Cardiac fibroblast (primary cell): ENCODE measurements at regions not wholly inside any gene's neighbourhood (a gene's known extent, or its start where the extent isn't known, plus 50 kb on each side); places are given as distances from the start of the nearest gene placed in this dataset.
"Not testable (repeated sequence)": the region's sequence is repeated elsewhere in the genome, so short reads cannot be mapped to it uniquely, and the experiment has no call there.

ENCODE experiments used
- DNase-seq, 2 donors: peaks; one replicate each; pipeline versions ENCODE4 v3.0.0 to v3.0.0-alpha.2; 2010; ENCODE audit warnings: low read depth in 2 of 2
- H3K4me3 ChIP-seq, 2 donors: replicated peaks in 1 of 2; 1 replicate in 1 of 2; 2 replicates in 1 of 2; pipeline ENCODE4 v1.5.1; 2011; ENCODE audit warnings: low read depth in 2 of 2, low read length in 2 of 2, mild to moderate bottlenecking in 2 of 2, moderate library complexity in 1 of 2

DNA sequence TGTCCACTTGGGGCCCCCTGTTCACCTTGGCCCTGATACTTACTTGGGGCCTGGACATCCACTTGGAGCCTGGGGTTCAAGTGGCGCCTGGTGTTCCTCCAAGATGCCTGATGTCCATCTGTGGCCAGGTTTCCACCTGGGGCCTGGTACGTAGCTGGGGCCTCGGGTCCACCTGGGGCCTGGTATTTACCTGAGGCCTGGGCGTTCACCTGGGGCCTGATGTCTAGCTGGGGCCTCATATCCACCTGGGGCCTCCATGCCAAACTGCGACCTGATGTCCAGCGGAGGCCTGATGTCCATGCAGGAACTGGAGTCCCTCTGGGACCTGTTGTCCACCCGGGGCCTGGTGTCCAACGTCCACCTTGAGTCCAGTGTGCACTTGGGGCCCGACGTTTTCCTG, 76.3 kb upstream of the THOC3 start:
- H3K4me3 ChIP-seq, DNase-seq: not testable (repeated sequence)

DNA sequence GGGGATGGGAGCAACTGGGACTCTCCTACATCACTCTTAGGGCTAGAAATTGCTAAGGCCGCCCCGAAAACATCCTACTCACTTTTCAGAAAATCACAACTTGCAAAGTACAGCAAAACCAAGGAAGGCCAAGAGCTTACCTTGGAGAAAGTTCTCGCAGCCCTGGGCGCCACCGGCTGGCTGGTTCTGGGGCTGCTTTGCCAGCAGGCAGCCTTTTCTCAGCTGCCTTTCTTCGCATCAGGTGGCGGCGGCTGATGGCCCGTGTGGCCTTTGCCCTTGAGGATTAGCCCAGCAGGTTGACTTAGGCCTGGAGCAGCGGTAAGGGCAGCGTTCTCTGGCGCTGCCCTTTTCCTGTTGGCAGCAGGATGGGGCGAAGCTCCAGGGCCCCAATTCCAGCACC, 77.3 kb upstream of the THOC3 start:
- H3K4me3 ChIP-seq, DNase-seq: not testable (repeated sequence)

DNA sequence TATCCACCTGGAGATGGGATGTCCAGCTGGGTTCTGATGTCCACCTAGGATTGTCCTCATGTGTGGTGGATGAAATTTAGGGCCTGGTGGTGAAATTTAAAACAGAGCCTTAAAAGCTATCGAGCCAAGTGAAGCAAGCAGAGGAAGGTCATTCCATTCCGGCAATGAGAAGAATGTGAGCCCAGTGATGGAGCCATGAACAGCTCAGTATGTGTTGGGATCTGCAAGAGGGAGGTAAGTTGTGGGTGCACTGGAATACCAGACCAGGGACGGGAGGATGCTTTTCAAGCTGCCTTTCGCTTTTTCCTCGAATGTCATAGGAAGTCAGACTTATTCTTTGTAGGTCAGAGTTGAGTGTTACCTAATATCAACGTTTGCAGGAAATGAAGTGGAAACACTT, 80.6 kb upstream of the THOC3 start:
- H3K4me3 ChIP-seq, DNase-seq: not testable (repeated sequence)

DNA sequence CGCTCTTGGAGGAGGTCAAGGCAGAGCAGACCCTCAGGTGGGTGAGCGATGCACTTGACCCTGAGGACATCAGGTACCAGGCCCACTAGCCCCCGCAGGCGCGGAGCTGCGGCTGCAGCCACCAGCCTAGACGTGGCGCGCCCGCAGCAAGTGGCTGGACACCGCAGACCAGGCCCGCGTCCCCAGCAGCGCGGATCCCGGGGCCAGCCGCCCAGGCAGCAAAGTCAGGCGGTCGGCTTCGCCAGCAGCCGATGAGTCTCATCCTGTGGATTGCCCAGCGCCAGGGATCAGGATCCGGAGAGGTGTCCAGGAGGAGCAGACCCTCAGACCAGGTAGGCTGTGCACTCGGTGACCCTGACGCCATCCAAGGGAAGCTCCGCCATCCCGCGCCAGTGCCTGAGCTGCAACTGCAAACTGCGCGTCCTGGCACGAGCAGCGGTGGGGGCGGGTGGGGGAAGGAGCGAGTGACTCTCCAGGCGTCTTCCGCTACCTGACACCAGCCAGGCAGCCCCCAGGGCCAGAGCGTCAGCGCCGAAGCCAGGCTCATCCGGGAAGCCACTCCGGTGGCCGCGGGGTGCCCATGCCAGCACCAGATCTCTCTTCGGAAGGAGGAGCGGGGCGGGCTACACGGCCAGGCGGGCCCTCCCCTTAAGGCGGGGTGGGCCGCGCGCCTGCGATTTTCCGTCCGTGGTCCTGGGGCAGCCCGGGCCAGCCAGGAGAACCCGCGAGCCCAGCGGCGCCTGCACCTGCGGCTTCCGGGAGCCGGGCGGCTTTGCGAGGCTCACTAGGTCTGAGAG, 92.6 kb upstream of the THOC3 start:
- H3K4me3 ChIP-seq, DNase-seq: not testable (repeated sequence)

DNA sequence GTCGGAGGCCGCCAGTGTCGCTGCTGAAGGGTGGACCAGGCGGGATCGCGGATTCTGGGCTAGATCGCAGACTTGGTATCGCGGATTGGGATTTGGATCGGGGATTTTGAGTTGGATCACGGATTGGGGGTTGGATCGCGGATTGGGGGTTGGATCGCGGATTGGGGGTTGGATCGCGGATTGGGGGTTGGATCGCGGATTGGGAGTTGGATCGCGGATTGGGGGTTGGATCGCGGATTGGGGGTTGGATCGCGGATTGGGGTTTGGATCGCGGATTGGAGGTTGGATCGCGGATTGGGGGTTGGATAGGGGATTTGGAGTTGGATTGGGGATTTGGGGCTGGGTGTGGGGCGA, 93.1 kb upstream of the THOC3 start:
- not testable (repeated sequence) for H3K4me3 ChIP-seq

DNA sequence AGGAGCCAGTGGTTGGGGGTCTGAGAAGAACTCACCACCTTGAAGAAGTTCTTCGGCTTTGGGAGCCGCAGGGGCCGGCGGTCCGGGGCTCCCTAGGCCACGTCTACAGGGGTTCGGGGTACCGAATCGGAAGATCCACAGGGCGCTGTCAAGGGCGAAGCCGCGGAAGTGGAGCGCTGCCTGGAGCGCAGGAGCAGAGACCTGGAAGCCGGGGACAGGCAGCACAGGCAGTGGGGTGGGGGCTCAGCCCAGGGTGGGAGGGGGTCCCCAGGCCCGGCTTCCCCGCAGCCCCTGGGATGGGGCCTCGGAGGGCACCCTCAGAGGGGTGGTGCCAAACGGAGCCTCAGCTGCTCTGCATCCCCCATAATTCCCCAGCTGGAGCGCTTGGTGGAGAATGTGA, 93.5 kb upstream of the THOC3 start:
- not testable (repeated sequence) for DNase-seq, H3K4me3 ChIP-seq

More for the DNA sequence above, 93.1 kb upstream of the THOC3 start:
- not testable (repeated sequence) for DNase-seq

DNA sequence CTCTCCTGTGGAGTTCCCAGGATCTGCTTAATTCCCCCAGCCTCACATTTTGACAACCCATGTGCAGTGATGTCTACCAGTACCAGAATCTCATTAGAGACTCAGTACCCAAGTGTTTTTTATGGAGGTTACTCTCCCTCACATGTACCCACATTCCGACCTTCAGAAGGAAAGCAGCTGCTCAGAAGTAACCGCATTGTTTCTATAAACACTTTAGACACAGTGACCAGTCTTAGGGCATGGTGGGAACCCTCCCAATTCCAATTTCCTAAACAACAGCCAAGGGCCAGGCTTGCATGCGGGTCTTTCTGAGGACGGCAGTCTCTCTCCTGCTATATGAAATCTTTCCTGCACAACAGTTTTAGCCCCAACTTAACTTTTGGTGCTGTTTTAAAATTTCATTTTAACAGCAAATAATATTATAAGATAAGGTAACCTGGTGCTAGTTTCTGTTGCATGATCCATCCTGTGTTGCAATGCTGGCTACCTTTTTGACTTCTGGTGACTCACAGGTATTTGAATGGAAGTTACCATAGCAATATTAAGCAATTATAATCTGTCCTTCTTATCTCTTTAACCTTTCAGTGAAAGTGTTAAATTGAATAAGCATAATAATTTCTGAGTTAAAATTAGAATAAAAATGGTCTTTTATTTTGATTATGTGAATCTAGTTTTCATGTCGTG, 98.3 kb upstream of the THOC3 start:
- not testable (repeated sequence) for DNase-seq, H3K4me3 ChIP-seq

DNA sequence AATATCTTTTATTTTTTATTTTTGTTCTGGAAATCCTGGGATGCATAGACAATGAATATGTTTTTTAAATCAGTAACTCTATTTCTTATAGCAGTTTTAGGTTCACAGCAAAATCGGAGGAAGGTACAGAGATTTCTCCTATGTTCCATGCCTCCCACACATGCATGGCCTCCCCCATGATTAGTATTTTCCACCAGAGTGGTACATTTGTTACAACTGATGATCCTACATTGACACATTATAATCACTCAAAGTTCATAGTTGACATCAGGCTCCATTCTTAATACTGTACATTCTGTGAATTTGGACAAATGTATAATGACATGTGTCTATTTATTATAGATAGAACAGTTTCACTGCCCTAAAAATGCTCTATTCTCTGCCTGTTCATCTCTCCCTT, 99.0 kb upstream of the THOC3 start:
- not testable (repeated sequence) for DNase-seq

DNA sequence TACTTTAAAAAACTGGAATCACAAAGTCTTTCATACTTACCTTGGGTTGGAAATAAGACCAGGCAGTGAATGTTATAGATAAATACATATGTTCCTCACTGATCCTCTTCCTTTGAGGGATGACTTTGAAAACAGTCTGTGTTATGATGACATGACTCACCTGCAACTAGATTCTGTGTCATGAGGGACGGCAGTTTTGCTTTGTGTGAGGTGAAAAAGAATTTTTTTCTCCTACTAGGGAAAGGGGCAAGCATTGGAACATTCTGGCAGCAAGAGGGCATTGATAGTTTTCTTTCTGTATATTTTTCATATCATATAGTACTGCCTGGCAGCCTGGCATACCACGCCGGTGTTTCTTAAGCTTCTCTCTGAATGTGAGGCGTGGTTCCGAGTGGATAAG, 99.8 kb upstream of the THOC3 start:
- DNase-seq, H3K4me3 ChIP-seq: not testable (repeated sequence)

More for the DNA sequence above, 99.0 kb upstream of the THOC3 start:
- H3K4me3 ChIP-seq = not testable (repeated sequence)

DNA sequence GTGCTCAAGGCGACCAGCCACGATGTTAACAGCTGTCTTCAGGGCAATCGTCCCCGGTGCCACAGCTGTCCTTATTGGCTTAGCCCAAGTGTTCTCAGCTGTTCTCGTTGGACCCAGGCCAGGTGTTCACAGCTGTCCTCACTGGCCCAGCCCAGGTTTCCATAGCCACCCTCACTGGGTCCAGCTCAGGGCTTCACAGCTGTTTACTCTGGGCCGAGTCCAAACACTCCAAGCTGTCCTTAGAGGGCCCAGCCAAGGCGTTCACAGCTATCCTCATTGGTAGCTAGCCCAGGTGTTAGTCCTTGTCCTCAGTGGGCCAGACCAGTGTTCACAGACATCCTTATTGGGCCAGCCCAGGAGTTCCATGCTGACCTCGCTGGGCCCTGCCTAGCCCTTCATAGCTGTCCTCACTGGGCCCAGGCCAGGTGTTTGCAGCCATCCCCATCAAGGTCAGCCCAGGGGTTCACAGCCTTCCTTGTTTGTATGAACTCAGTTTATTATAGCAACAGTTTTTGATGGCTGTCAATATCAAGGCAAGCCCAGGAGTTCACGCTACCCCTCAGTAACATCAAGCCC, 106.0 kb upstream of the THOC3 start:
- H3K4me3 ChIP-seq, DNase-seq: not testable (repeated sequence)

DNA sequence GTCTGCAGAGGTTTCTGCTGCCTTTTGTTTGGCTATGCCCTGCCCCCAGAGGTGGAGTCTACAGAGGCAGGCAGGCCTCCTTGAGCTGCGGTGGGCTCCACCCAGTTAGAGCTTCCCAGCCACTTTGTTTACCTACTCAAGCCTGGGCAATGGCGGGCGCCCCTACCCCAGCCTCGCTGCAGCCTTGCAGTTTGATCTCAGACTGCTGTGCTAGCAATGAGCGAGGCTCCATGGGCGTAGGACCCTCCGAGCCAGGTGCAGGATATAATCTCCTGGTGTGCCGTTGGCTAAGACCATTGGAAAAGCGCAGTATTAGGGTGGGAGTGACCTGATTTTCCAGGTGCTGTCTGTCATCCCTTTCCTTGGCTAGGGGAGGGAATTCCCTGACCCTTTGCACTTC, 115.6 kb upstream of the THOC3 start:
- not testable (repeated sequence) for H3K4me3 ChIP-seq, DNase-seq

DNA sequence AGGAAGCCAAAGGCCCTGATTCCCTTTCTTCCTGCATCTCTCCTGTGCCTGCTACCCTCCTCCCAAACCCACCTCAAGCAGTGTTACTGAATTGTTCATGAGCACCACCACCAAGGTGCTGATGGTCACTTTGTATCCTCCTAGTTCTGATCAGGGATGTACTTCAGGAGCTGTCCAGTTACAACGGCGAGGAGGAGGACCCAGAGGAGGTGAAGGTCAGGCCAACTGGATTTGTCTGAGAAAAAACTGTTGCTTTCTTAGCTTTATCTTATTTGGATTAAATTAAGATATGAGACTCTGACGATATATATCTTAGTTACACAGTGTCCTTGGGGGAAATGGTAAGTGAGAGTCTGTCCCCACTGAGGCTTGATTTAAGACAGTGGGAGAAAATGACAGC, 135.0 kb upstream of the THOC3 start:
- not testable (repeated sequence) for DNase-seq, H3K4me3 ChIP-seq

DNA sequence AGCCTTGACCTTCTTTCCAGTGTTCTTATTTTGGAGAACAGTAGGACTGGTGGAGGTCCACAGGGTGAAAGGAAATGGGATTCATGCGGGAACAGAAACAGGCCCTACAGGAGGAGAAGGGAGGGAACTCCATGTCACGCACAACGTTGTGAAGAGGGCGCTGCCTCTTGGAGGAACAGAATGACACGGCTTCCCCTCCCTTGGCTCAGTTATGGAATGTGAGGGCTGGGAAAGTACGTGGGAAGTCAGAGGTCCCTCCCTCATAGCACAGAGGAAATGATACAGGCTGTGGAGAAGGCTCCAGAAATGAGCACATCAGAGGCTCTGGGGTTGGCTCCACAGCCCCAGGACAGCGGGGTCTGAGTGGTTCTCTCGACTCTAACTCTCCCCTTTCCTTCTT, 125.3 kb upstream of the SIMC1 start:
- not testable (repeated sequence) for DNase-seq, H3K4me3 ChIP-seq

DNA sequence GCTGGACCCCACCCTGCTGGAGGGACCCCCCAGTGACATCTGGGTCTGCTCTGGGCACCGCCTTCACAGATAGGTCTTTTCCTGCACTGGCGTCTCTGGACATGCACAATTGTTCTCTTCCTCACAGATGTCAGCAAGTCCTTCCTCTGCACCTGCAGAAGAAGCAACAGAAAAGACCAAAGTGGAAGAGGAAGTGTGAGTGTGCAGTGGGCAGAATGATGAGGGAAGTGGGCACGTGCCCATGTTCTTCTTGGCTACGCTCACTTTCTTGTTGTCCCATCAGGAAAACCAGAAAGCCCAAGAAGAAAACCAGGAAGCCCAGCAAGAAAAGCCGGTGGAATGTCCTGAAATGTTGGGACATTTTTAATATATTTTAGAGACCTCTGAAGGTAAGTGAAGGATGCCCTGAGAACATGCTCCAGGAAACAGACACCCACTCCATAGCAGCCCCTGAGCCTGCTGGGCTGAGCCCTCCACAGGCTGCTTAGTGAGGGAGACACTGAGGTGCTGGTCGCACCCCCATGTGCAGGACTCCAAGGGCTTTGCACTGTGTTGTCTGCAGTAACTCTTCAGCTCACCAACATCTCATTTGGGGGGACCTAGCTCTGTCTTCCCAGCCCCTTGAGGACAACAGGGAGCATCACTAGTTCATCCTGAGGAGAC, 124.4 kb upstream of the SIMC1 start:
- H3K4me3 ChIP-seq, DNase-seq: not testable (repeated sequence)

DNA sequence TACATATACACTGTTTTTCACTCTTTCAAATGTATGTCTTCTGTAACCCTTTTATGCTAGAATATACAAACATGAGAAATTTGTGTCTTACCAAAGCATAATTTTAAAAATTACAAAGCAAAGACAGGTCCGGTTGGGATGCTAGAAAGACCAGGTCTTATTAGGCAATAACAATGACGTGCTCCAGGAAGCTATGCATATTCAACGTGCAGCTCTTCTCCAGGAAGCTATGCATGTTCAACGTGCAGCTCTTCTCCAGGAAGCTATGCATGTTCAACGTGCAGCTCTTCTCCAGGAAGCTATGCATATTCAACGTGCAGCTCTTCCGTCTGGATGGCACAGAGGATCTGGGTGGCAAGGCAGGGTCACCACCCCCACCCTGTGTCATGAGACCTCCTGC, 123.4 kb upstream of the SIMC1 start:
- DNase-seq, H3K4me3 ChIP-seq: not testable (repeated sequence)

DNA sequence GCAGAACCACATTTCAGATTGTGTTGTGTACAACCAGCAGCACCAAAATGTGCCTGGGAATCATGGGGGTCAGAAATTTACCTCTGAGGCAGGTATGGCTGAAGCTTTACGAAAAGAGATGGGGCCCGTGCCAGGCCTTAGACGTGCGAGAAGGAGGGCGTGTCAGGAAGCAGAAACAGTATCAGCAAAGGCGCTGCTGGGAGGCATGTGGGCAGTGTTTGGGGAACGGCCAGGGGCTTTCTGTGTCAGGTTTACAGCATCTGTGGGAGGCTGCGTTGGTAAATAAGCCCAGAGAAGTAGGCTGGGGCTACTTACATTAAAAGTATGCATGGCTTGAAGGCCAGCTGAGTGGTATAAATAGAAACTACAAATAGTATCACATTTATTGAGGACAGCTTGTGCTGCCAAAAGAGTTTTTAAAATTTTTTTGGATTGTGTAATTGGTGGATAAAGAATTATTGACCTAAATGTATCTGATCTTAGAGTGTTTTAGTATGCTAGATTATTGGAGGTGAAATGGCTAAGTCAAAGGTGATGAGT, 120.5 kb upstream of the SIMC1 start:
- H3K4me3 ChIP-seq, DNase-seq: not testable (repeated sequence)

DNA sequence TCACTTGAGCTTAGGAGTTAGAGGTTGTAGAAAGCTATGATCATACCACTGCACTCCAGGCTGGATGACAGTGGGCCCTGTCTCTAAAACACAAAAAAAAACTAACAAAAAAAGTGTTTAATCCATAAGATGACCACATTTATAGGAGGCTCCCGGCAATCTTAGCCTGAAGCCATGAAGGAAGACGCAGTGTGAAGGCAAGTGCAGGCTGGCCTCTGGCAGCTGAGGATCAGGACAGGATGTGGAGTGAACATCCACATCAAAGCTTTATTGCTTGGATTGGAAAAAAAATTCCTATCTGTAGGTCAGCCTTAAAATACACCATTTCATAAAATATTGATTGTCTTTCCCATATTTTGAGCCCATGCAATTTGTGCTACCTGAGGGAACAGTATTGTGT, 115.9 kb upstream of the SIMC1 start:
- not testable (repeated sequence) for H3K4me3 ChIP-seq, DNase-seq

DNA sequence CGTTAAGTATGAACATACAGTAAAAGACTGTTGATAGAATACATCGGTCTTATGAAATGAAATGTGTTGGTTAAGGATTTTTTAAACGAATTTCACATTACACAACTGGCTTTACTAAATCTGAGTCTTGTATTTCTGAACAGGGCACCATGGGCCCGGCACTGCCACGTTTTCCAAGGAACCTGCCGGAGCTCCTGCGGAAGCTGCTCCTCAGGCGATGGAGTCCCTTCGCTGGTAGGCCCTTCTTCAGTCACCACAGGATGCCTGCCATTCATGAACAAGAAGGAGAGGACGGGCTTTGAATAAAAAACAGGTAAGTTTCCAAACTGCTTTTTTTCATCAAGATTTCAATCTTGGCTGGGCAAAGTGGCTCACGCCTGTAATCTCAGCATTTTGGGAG, 114.1 kb upstream of the SIMC1 start:
- not testable (repeated sequence) for H3K4me3 ChIP-seq, DNase-seq
